ENCODE measurements at regions not wholly inside any gene's neighbourhood (a gene's known extent, or its start where the extent isn't known, plus 50 kb on each side); places are given as distances from the start of the nearest gene placed in this dataset.

DNA sequence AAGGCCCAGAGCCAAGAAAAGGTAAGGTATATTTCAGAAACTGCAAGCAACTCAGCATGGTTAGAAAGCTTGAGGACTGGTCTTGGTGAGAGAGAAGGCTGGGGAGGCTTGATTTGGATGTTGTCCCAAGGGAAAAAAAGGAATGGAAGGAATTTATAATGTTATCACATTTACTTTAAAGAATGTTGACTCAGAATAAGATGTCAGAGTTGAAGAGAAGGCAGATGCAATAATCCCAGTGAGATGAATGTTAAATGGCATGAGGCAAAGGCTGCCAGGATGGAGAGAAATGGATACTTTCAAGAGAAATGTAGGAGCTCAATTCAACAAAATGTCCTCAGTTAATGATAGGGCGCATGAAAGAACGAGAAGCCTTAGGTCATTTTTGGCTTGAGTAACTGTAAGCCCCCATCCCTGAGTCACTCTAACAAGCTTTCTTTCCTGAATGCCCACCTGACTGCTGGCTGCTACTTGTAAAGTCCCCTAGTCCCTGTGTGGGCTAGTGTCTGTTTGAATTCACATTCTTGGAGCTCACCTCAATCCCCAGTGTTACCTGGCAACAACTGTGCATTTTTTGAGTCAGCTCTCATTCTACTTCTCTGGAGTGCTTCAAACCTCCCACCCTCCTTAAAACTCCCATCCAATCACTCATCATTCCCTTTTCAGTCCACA, 103.0 kb upstream of the TAPT1 start:
- Mint-ChIP-seq H3K4me3 (no peak overlapping the region), H3K4me1 (no peaks in the 10 kb centered on the region), H3K27ac (no peak overlapping the region), H3K27me3 (ENCODE audit: insufficient read depth) (peaks cover 3% of the 10 kb centered on the region), H3K9me3 (no peaks in the 10 kb centered on the region), H3K36me3 (ENCODE audit: low read depth) (no peaks in the 10 kb centered on the region)
- H3K36me3 ChIP-seq (ENCODE audit: control insufficient read depth, insufficient read depth, low read length): no peaks in the 10 kb centered on the region
- DNase-seq: no peak
- H3K4me3 ChIP-seq (ENCODE audit: low read length): no peak overlapping the region
- H3K27ac ChIP-seq (ENCODE audit: low read depth, low read length): no peak overlapping the region
- 83 to 92% methylated on average over 2 of the region's 2 CpGs for WGBS, 2 experiments (ENCODE audit: insufficient coverage in 1 of 2, insufficient read length in 1 of 2)
- H3K9ac ChIP-seq (ENCODE audit: extremely low read depth, low read length, poor library complexity, severe bottlenecking): no peak overlapping the region
- no peaks in the 10 kb centered on the region for H3K4me1 ChIP-seq (ENCODE audit: control insufficient read depth, insufficient read depth, low read length)
- no peaks in the 10 kb centered on the region for H3K27me3 ChIP-seq (ENCODE audit: control insufficient read depth, insufficient read depth, low read length, poor library complexity, severe bottlenecking)
- TF ChIP-seq, protein P1, sequence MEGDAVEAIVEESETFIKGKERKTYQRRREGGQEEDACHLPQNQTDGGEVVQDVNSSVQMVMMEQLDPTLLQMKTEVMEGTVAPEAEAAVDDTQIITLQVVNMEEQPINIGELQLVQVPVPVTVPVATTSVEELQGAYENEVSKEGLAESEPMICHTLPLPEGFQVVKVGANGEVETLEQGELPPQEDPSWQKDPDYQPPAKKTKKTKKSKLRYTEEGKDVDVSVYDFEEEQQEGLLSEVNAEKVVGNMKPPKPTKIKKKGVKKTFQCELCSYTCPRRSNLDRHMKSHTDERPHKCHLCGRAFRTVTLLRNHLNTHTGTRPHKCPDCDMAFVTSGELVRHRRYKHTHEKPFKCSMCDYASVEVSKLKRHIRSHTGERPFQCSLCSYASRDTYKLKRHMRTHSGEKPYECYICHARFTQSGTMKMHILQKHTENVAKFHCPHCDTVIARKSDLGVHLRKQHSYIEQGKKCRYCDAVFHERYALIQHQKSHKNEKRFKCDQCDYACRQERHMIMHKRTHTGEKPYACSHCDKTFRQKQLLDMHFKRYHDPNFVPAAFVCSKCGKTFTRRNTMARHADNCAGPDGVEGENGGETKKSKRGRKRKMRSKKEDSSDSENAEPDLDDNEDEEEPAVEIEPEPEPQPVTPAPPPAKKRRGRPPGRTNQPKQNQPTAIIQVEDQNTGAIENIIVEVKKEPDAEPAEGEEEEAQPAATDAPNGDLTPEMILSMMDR (conservative IDR thresholded peaks at IDR 0.05): no peak
- no peaks in the 10 kb centered on the region for H3K9me3 ChIP-seq (ENCODE audit: control insufficient read depth, low read length)

DNA sequence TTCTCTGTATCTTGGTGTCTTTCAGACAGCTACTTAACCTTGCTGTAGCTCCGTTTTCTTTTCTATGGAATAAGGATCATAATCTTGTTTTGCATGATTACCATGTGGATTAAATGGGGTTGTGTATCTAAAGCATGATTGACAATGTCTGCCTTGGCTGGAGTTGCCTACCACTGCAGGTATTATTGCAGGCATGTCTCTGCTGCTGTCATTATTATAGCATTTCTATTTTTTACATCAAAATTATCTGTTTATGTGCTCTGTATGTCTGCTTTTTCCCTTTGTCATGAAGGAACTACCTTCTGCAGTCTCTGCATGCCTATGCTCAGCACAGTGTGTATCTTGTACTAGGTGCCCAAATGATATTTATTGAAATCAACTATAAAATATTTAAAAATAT, 95.9 kb upstream of the TAPT1 start:
- H3K4me1 Mint-ChIP-seq: peaks cover 5% of the 10 kb centered on the region
- 90% methylated on average over 1 of the region's 1 CpG; no CpG with 5 or more reads in 1 of the 2 experiments for WGBS, 2 experiments (ENCODE audit: insufficient coverage in 1 of 2, insufficient read length in 1 of 2)

DNA sequence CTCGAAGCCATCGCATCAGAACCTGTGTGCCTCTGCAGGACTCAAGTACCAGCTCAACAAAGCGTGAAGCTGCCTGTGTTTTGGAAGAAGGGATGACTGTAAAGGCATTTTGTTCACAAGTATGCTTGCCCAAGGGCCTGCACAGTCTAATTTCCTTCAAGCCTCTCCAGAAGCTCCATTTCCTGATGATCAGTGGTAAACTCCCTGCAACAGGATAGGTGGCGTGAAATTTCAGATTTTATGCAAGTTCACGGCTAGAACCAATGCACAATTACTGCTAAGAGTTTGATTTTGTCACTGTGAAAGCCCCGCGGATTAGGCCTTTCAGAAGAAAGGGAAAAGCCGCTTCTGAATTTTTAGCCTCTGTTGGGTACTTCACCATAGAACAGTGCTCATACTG, 89.2 kb upstream of the TAPT1 start:
- WGBS, 2 experiments (ENCODE audit: insufficient coverage in 1 of 2, insufficient read length in 1 of 2): 92 to 93% methylated on average over 6 to 8 of the region's 8 CpGs
- Mint-ChIP-seq H3K36me3 (ENCODE audit: low read depth) (no peaks in the 10 kb centered on the region), H3K9me3 (no peaks in the 10 kb centered on the region), H3K4me3 (no peak overlapping the region), H3K27ac (no peak overlapping the region), H3K27me3 (ENCODE audit: insufficient read depth) (no peaks in the 10 kb centered on the region), H3K4me1 (no peaks in the 10 kb centered on the region)
- Histone ChIP-seq H3K36me3 (ENCODE audit: control insufficient read depth, insufficient read depth, low read length) (no peaks in the 10 kb centered on the region), H3K9me3 (ENCODE audit: control insufficient read depth, low read length) (no peaks in the 10 kb centered on the region), H3K9ac (ENCODE audit: extremely low read depth, low read length, poor library complexity, severe bottlenecking) (no peak overlapping the region), H3K4me3 (ENCODE audit: low read length) (no peak overlapping the region), H3K27me3 (ENCODE audit: control insufficient read depth, insufficient read depth, low read length, poor library complexity, severe bottlenecking) (no peaks in the 10 kb centered on the region), H3K4me1 (ENCODE audit: control insufficient read depth, insufficient read depth, low read length) (no peaks in the 10 kb centered on the region), H3K27ac (ENCODE audit: low read depth, low read length) (no peak overlapping the region)
- DNase-seq: no peak
- TF ChIP-seq, protein P1 (conservative IDR thresholded peaks at IDR 0.05): no peak

More for the DNA sequence above, 95.9 kb upstream of the TAPT1 start:
- H3K9me3 Mint-ChIP-seq: peaks cover 4% of the 10 kb centered on the region
- H3K4me3 ChIP-seq (ENCODE audit: low read length): no peak overlapping the region
- no peaks in the 10 kb centered on the region for H3K27me3 Mint-ChIP-seq (ENCODE audit: insufficient read depth)
- H3K9ac ChIP-seq (ENCODE audit: extremely low read depth, low read length, poor library complexity, severe bottlenecking): no peak overlapping the region
- no peaks in the 10 kb centered on the region for H3K27me3 ChIP-seq (ENCODE audit: control insufficient read depth, insufficient read depth, low read length, poor library complexity, severe bottlenecking)
- TF ChIP-seq, protein P1 (conservative IDR thresholded peaks at IDR 0.05): no peak
- no peaks in the 10 kb centered on the region for H3K9me3 ChIP-seq (ENCODE audit: control insufficient read depth, low read length)
- H3K36me3 Mint-ChIP-seq (ENCODE audit: low read depth): no peaks in the 10 kb centered on the region
- H3K27ac Mint-ChIP-seq: no peak overlapping the region
- H3K36me3 ChIP-seq (ENCODE audit: control insufficient read depth, insufficient read depth, low read length): no peaks in the 10 kb centered on the region
- DNase-seq: no peak
- H3K4me3 Mint-ChIP-seq: no peak overlapping the region
- H3K4me1 ChIP-seq (ENCODE audit: control insufficient read depth, insufficient read depth, low read length): no peaks in the 10 kb centered on the region
- no peak overlapping the region for H3K27ac ChIP-seq (ENCODE audit: low read depth, low read length)

Data from endodermal cell (in vitro differentiated cells).